IMR-90 (cell line): ENCODE measurements at regions not wholly inside any gene's neighbourhood (a gene's known extent, or its start where the extent isn't known, plus 50 kb on each side); places are given as distances from the start of the nearest gene placed in this dataset.

Experiments
- ATAC-seq: fragments of 200-7000 bp; cut with Tn5 transposase; 2 replicates; pipeline ENCODE4 v1.9.1; 2020; ENCODE audit warnings: low read depth, mild to moderate bottlenecking, moderate library complexity
- BruUV-seq: library from RNA; stranded (reverse); fragments of 400-500 nt; replicated peaks from 2 replicates; lab custom pipeline; 2021; lab: Mats Ljungman, UMichigan
- CTCF ChIA-PET: fragments of 300-600 bp; formaldehyde crosslinking; extraction: SDS; loops from one replicate; lab custom pipeline; 2021; ENCODE audit warnings: antibody characterized with exemption; lab: Yijun Ruan, JAX
- POLR2A ChIA-PET: fragments of 300-600 bp; sonication (Branson Sonifier 250); formaldehyde crosslinking; loops from one replicate; lab custom pipeline; 2022; ENCODE audit warnings: antibody characterized with exemption; ENCODE audit not compliant: unreplicated experiment; lab: Charles Lee
- DNase-seq: peaks from one replicate; pipeline ENCODE4 v3.0.0; 2013
- H2AFZ ChIP-seq: replicated peaks from 2 replicates; pipeline ENCODE3; 2013; ENCODE audit warnings: low read length, mild to moderate bottlenecking; ENCODE audit not compliant: poor library complexity
- H2AK5ac ChIP-seq: 2 replicates; pipeline ENCODE4 v1.6.1; 2013; ENCODE audit warnings: low read depth, low read length, inconsistent platforms
- H2AK9ac ChIP-seq: replicated peaks from 2 replicates; pipeline ENCODE3; 2013; ENCODE audit warnings: mild to moderate bottlenecking, low read depth, low read length, moderate library complexity; ENCODE audit not compliant: poor library complexity
- H2BK120ac ChIP-seq: 2 replicates; pipeline ENCODE4 v1.6.1; 2013; ENCODE audit warnings: low read depth, low read length, inconsistent platforms
- H2BK15ac ChIP-seq: 3 replicates; pipeline ENCODE4 v1.6.1; 2013; ENCODE audit warnings: low read depth, low read length, inconsistent platforms
- H2BK20ac ChIP-seq: 2 replicates; pipeline ENCODE4 v1.6.1; 2013; ENCODE audit warnings: low read depth, mild to moderate bottlenecking, inconsistent platforms, low read length, moderate library complexity
- H2BK5ac ChIP-seq: 2 replicates; pipeline ENCODE4 v1.6.1; 2013; ENCODE audit warnings: mild to moderate bottlenecking, low read depth, low read length, inconsistent platforms; ENCODE audit not compliant: poor library complexity, severe bottlenecking
- H3K14ac ChIP-seq: replicated peaks from 2 replicates; pipeline ENCODE4 v1.6.1; 2013; ENCODE audit warnings: low read depth, low read length, inconsistent platforms
- H3K18ac ChIP-seq: 2 replicates; pipeline ENCODE4 v1.6.1; 2013; ENCODE audit warnings: low read depth, low read length, control low read depth
- H3K23ac ChIP-seq: 2 replicates; pipeline ENCODE4 v1.6.1; 2013; ENCODE audit warnings: low read depth, low read length, inconsistent platforms
- H3K27ac ChIP-seq: 2 replicates; pipeline ENCODE4 v1.5.1; 2013; ENCODE audit warnings: mild to moderate bottlenecking, control low read depth, low read length; ENCODE audit not compliant: insufficient read depth
- H3K27me3 ChIP-seq: 2 replicates; pipeline ENCODE4 v1.6.1; 2013; ENCODE audit warnings: low read length; ENCODE audit not compliant: control insufficient read depth, insufficient read depth
- H3K36me3 ChIP-seq: 2 replicates; pipeline ENCODE4 v1.6.1; 2013; ENCODE audit warnings: low read length, mixed read lengths; ENCODE audit not compliant: control insufficient read depth, insufficient read depth
- H3K4ac ChIP-seq: 2 replicates; pipeline ENCODE4 v1.6.1; 2013; ENCODE audit warnings: low read depth, low read length, inconsistent platforms
- H3K4me1 ChIP-seq: 2 replicates; pipeline ENCODE4 v1.6.1; 2013; ENCODE audit warnings: low read length, mixed read lengths; ENCODE audit not compliant: control insufficient read depth, insufficient read depth
- H3K4me2 ChIP-seq: 2 replicates; pipeline ENCODE4 v1.6.1; 2013; ENCODE audit warnings: low read depth, mild to moderate bottlenecking, control low read depth, low read length, moderate library complexity
- H3K4me3 ChIP-seq: 2 replicates; pipeline ENCODE4 v1.5.1; 2013; ENCODE audit warnings: low read depth, mild to moderate bottlenecking, control low read depth, low read length, moderate library complexity; ENCODE audit not compliant: insufficient read depth
- H3K56ac ChIP-seq: 2 replicates; pipeline ENCODE4 v1.6.1; 2013; ENCODE audit warnings: low read length, inconsistent platforms; ENCODE audit not compliant: insufficient read depth; ENCODE audit errors: extremely low read depth
- H3K79me1 ChIP-seq, 2 experiments: 2 replicates each; pipeline ENCODE4 v1.6.1; 2013; ENCODE audit warnings: low read length in 2 of 2, inconsistent platforms in 1 of 2, low read depth in 1 of 2
- H3K9ac ChIP-seq: 2 replicates; pipeline ENCODE4 v1.6.1; 2013; ENCODE audit warnings: low read depth, low read length, control low read depth
- H3K9me1 ChIP-seq: 2 replicates; pipeline ENCODE4 v1.6.1; 2013; ENCODE audit warnings: low read length, inconsistent platforms; ENCODE audit not compliant: insufficient read depth
- H3K9me3 ChIP-seq: 2 replicates; pipeline ENCODE4 v1.6.1; 2013; ENCODE audit warnings: low read length; ENCODE audit not compliant: control insufficient read depth, insufficient read depth
- H4K20me1 ChIP-seq: 2 replicates; pipeline ENCODE4 v1.6.1; 2013; ENCODE audit warnings: low read length, inconsistent platforms; ENCODE audit not compliant: insufficient read depth
- H4K5ac ChIP-seq: 2 replicates; pipeline ENCODE4 v1.6.1; 2013; ENCODE audit warnings: mild to moderate bottlenecking, low read depth, low read length, control low read depth
- H4K8ac ChIP-seq, 2 experiments: 2 replicates each; pipeline ENCODE4 v1.6.1; 2013; ENCODE audit warnings: low read depth in 2 of 2, low read length in 2 of 2, control low read depth in 1 of 2, inconsistent platforms in 1 of 2
- H4K91ac ChIP-seq: 2 replicates; pipeline ENCODE4 v1.6.1; 2013; ENCODE audit warnings: low read depth, low read length, inconsistent platforms; ENCODE audit not compliant: insufficient read depth
- CEBPB ChIP-seq: IDR thresholded peaks from 2 replicates; pipeline ENCODE4 v1.6.1; 2012; ENCODE audit warnings: low read depth, low read length, improper control_type of control experiment
- CHD1 ChIP-seq: IDR thresholded peaks from 2 replicates; pipeline ENCODE4 v1.6.1; 2012; ENCODE audit warnings: low read depth, low read length, improper control_type of control experiment
- MAZ ChIP-seq: IDR thresholded peaks from 2 replicates; pipeline ENCODE4 v1.6.1; 2012; ENCODE audit warnings: low read depth, mild to moderate bottlenecking, low read length, improper control_type of control experiment, moderate library complexity, borderline replicate concordance
- RAD21 ChIP-seq: IDR thresholded peaks from 2 replicates; pipeline ENCODE4 v1.6.1; 2012; ENCODE audit warnings: low read length, improper control_type of control experiment
- SMC3 ChIP-seq: fragments of 150-350 bp; IDR thresholded peaks from 2 replicates; pipeline ENCODE4 v1.6.1; 2016; ENCODE audit warnings: low read depth, mild to moderate bottlenecking, antibody characterized with exemption, low read length, moderate library complexity
- WGBS, 2 experiments: methylation state at CpG; one replicate each; pipeline versions ENCODE4 v1.1.5 to v1.1.7; 2013; ENCODE audit warnings: missing lambda C conversion rate in 2 of 2; ENCODE audit not compliant: insufficient read length in 1 of 2; ENCODE audit errors: extremely low coverage in 2 of 2; 5-methylcytosine and 5-hydroxymethylcytosine counted together
- dilution Hi-C: fragments of 300-500 bp; cut with HindIII; formaldehyde crosslinking; loops from one replicate; pipeline ENCODE4 v1.14.3; 2018; ENCODE audit warnings: low sequenced_read_pairs; ENCODE audit not compliant: unreplicated experiment
- in situ Hi-C: fragments of 300-500 bp; cut with MboI; formaldehyde crosslinking; loops from 3 replicates; pipeline ENCODE4 v1.14.3; 2019; ENCODE audit warnings: low sequenced_read_pairs, inconsistent platforms, mixed read lengths
- intact Hi-C: fragments of 100-400 bp; cut with micrococcal nuclease; formaldehyde crosslinking; loops from 2 replicates; pipeline ENCODE4 v1.10.0; 2022
- TF ChIP-seq, protein P1 (sequence below): conservative IDR thresholded peaks from 2 replicates; pipeline ENCODE4 v1.5.1; 2012; ENCODE audit warnings: mild to moderate bottlenecking, low read depth, low read length, improper control_type of control experiment
- TF ChIP-seq, protein P2 (sequence below): fragments of 150-350 bp; IDR thresholded peaks from 2 replicates; pipeline ENCODE4 v1.6.1; 2016; ENCODE audit warnings: low read depth, mild to moderate bottlenecking, low read length, moderate library complexity, borderline replicate concordance

DNA sequence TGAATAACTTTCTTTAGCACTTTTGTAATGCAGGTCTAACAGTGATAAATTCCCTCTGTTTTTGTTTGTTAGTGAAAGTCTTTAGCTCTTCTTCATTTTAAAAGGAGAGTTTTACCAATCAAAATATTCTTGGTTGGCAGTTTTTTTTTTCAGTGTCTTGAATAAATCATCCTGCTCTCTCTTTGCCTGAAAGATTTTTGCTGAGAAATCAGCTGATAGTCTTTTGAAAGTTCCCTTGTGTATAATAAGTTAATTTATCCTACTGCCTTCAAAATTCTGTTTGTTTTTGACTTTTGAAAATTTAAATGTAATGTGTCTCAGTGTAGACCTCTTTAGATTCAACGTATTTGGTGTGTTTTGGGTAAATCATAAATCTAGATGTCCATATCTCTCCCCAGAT, 205.7 kb upstream of the NXPH2 start:
- H2AFZ ChIP-seq = no peak overlapping the region
- H3K9me3 ChIP-seq = peaks cover 4% of the 10 kb centered on the region
- H2BK5ac ChIP-seq = no peak overlapping the region
- no peak overlapping the region for H4K5ac ChIP-seq
- H3K9ac ChIP-seq = no peak overlapping the region
- no peak overlapping the region for H3K18ac ChIP-seq
- no peaks in the 10 kb centered on the region for H3K79me1 ChIP-seq
- ChIA-PET POLR2A (no interaction called here), CTCF (no interaction called here)
- H4K8ac ChIP-seq = no peak overlapping the region
- no peak overlapping the region for H2AK5ac ChIP-seq
- dilution Hi-C loops = no loop called here
- TF ChIP-seq CEBPB (no peak), SMC3 (no peak), RAD21 (no peak), MAZ (no peak), CHD1 (no peak)
- TF ChIP-seq, protein P1, sequence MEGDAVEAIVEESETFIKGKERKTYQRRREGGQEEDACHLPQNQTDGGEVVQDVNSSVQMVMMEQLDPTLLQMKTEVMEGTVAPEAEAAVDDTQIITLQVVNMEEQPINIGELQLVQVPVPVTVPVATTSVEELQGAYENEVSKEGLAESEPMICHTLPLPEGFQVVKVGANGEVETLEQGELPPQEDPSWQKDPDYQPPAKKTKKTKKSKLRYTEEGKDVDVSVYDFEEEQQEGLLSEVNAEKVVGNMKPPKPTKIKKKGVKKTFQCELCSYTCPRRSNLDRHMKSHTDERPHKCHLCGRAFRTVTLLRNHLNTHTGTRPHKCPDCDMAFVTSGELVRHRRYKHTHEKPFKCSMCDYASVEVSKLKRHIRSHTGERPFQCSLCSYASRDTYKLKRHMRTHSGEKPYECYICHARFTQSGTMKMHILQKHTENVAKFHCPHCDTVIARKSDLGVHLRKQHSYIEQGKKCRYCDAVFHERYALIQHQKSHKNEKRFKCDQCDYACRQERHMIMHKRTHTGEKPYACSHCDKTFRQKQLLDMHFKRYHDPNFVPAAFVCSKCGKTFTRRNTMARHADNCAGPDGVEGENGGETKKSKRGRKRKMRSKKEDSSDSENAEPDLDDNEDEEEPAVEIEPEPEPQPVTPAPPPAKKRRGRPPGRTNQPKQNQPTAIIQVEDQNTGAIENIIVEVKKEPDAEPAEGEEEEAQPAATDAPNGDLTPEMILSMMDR = no peak
- TF ChIP-seq, protein P2, sequence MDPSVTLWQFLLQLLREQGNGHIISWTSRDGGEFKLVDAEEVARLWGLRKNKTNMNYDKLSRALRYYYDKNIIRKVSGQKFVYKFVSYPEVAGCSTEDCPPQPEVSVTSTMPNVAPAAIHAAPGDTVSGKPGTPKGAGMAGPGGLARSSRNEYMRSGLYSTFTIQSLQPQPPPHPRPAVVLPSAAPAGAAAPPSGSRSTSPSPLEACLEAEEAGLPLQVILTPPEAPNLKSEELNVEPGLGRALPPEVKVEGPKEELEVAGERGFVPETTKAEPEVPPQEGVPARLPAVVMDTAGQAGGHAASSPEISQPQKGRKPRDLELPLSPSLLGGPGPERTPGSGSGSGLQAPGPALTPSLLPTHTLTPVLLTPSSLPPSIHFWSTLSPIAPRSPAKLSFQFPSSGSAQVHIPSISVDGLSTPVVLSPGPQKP = no peak
- WGBS, 2 experiments = no CpG with 5 or more reads among the region's 1 CpG
- no peaks in the 10 kb centered on the region for H4K20me1 ChIP-seq
- no peak overlapping the region for H3K4ac ChIP-seq
- no peak overlapping the region for H3K4me2 ChIP-seq
- intact Hi-C loops = no loop called here
- no peaks in the 10 kb centered on the region for H3K27me3 ChIP-seq
- no peak overlapping the region for H3K56ac ChIP-seq
- in situ Hi-C loops = no loop called here
- no peak overlapping the region for H4K91ac ChIP-seq
- DNase-seq = no peak
- H2BK20ac ChIP-seq = no peak overlapping the region
- H3K4me3 ChIP-seq = no peak overlapping the region
- no peak overlapping the region for H2AK9ac ChIP-seq
- H3K4me1 ChIP-seq = no peaks in the 10 kb centered on the region
- BruUV-seq = no TSS peak
- H3K14ac ChIP-seq = no peak overlapping the region
- no peak overlapping the region for H3K27ac ChIP-seq
- ATAC-seq = no peak
- H3K23ac ChIP-seq = no peak overlapping the region
- H2BK120ac ChIP-seq = no peak overlapping the region
- no peaks in the 10 kb centered on the region for H3K9me1 ChIP-seq
- no peak overlapping the region for H2BK15ac ChIP-seq
- no peaks in the 10 kb centered on the region for H3K36me3 ChIP-seq
